Keratinocyte (primary cell): ENCODE measurements at regions not wholly inside any gene's neighbourhood (a gene's known extent, or its start where the extent isn't known, plus 50 kb on each side); places are given as distances from the start of the nearest gene placed in this dataset.

Experiments used
- DNase-seq: peaks from one replicate; pipeline ENCODE4 v3.0.0-alpha.2; 2011; ENCODE audit warnings: low read depth, missing footprints, low spot score
- FAIRE-seq: peaks from 2 replicates; lab custom pipeline; 2011; peaks lifted over from hg19 to GRCh38; lab: Jason Lieb, UNC
- H2AFZ ChIP-seq: 2 replicates; pipeline ENCODE4 v1.6.0; 2012; ENCODE audit warnings: low read length, control low read depth, inconsistent platforms; ENCODE audit not compliant: control insufficient read depth
- H3K27ac ChIP-seq: 2 replicates; pipeline ENCODE4 v1.5.1; 2011; ENCODE audit warnings: low read length; ENCODE audit not compliant: control insufficient read depth, insufficient read depth
- H3K27me3 ChIP-seq: 3 replicates; pipeline ENCODE4 v1.6.0; 2011; ENCODE audit warnings: low read length; ENCODE audit not compliant: control insufficient read depth, insufficient read depth; ENCODE audit errors: extremely low read depth
- H3K36me3 ChIP-seq, 2 experiments: 2 replicates in 1 of 2; 3 replicates in 1 of 2; pipeline ENCODE4 v1.5.1; 2011; ENCODE audit warnings: low read length in 2 of 2, mild to moderate bottlenecking in 1 of 2; ENCODE audit not compliant: control insufficient read depth in 2 of 2, insufficient read depth in 2 of 2; ENCODE audit errors: extremely low read depth in 1 of 2
- H3K4me1 ChIP-seq: 3 replicates; pipeline ENCODE4 v1.5.1; 2011; ENCODE audit warnings: low read length; ENCODE audit not compliant: control insufficient read depth, insufficient read depth; ENCODE audit errors: extremely low read depth
- H3K4me2 ChIP-seq: 3 replicates; pipeline ENCODE4 v1.6.0; 2011; ENCODE audit warnings: low read depth, low read length; ENCODE audit not compliant: control insufficient read depth, insufficient read depth; ENCODE audit errors: extremely low read depth
- H3K4me3 ChIP-seq, 3 experiments: fragments of 200-600 bp in 1 of 3; sonication (generic) in 1 of 3; 2 replicates in 2 of 3; 3 replicates in 1 of 3; pipeline ENCODE4 v1.5.1; 2011 to 2016; ENCODE audit warnings: low read length in 3 of 3, mild to moderate bottlenecking in 3 of 3, control low read depth in 2 of 3, inconsistent platforms in 1 of 3, low read depth in 1 of 3, mixed read lengths in 1 of 3, mixed run types in 1 of 3, moderate library complexity in 1 of 3; ENCODE audit not compliant: control insufficient read depth in 2 of 3, insufficient read depth in 2 of 3; ENCODE audit errors: extremely low read depth in 1 of 3
- H3K79me2 ChIP-seq: 2 replicates; pipeline ENCODE4 v1.6.0; 2012; ENCODE audit warnings: low read length; ENCODE audit not compliant: control insufficient read depth, insufficient read depth
- H3K9ac ChIP-seq: 3 replicates; pipeline ENCODE4 v1.6.0; 2011; ENCODE audit warnings: low read length; ENCODE audit not compliant: control insufficient read depth, insufficient read depth; ENCODE audit errors: extremely low read depth
- H3K9me1 ChIP-seq: 3 replicates; pipeline ENCODE4 v1.6.0; 2011; ENCODE audit warnings: low read length; ENCODE audit not compliant: control insufficient read depth, insufficient read depth; ENCODE audit errors: extremely low read depth
- H3K9me3 ChIP-seq: 2 replicates; pipeline ENCODE4 v1.5.1; 2012; ENCODE audit warnings: low read depth, low read length; ENCODE audit not compliant: control insufficient read depth
- H4K20me1 ChIP-seq: 3 replicates; pipeline ENCODE4 v1.6.0; 2011; ENCODE audit warnings: low read length; ENCODE audit not compliant: control insufficient read depth, insufficient read depth; ENCODE audit errors: extremely low read depth
- CTCF ChIP-seq, 3 experiments: IDR thresholded peaks in 1 of 3; conservative IDR thresholded peaks in 1 of 3; optimal IDR thresholded peaks in 1 of 3; 2 replicates in 2 of 3; 3 replicates in 1 of 3; pipeline versions ENCODE3 to v1.5.1; 2011; ENCODE audit warnings: low read length in 3 of 3, mild to moderate bottlenecking in 3 of 3, moderate library complexity in 2 of 3, control low read depth in 1 of 3, inconsistent platforms in 1 of 3; ENCODE audit not compliant: insufficient read depth in 2 of 3; ENCODE audit errors: extremely low read depth in 1 of 3
- EZH2 ChIP-seq: IDR thresholded peaks from one replicate; pipeline ENCODE4 v1.6.1; 2012; ENCODE audit warnings: inconsistent platforms, mild to moderate bottlenecking, low read length, moderate library complexity
- dilution Hi-C: fragments of 300-500 bp; cut with MboI; formaldehyde crosslinking; loops from one replicate; pipeline ENCODE4 v1.7.0; 2020; ENCODE audit warnings: low sequenced_read_pairs; ENCODE audit not compliant: extremely low pct_ligation_motif_present

DNA sequence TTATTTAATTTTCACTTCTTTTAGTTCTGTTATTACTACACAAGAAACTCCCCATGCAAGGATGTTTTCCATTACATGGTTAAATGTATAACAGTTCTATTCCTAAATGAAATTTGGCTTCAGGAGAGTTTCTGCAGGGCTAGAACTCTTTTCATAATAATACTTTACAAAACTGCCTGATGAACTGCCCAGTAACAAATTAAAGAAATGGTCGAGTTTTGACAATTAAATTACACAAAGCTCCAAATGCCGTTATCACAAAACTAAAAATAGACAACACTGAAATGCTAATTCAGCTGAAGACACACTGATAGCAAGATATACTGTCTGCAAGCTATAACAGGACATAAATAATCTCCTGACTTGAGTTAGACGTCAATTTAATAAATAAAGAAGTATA, 435.2 kb upstream of the CCDC54 start:
- H3K27me3 ChIP-seq = no peaks in the 10 kb centered on the region
- dilution Hi-C loops = no loop called here
- no peak overlapping the region for H3K4me2 ChIP-seq
- no peak overlapping the region for H2AFZ ChIP-seq
- no peaks in the 10 kb centered on the region for H3K9me1 ChIP-seq
- DNase-seq = no peak
- H3K79me2 ChIP-seq = no peaks in the 10 kb centered on the region
- H3K27ac ChIP-seq = no peak overlapping the region
- TF ChIP-seq EZH2 = no peak
- no peak for TF ChIP-seq CTCF (optimal IDR thresholded peaks at IDR 0.05 in 1 of 3, IDR thresholded peaks at IDR 0.05 in 1 of 3, conservative IDR thresholded peaks at IDR 0.05 in 1 of 3; ENCODE audit: extremely low read depth in 1 of 3, insufficient read depth in 2 of 3, low read length in 3 of 3)
- no peak overlapping the region for H3K9ac ChIP-seq
- FAIRE-seq = no peak
- H3K9me3 ChIP-seq = no peaks in the 10 kb centered on the region
- no peaks in the 10 kb centered on the region for H3K36me3 ChIP-seq
- no peaks in the 10 kb centered on the region for H3K4me1 ChIP-seq
- H4K20me1 ChIP-seq = no peaks in the 10 kb centered on the region
- H3K4me3 ChIP-seq = no peak overlapping the region

DNA sequence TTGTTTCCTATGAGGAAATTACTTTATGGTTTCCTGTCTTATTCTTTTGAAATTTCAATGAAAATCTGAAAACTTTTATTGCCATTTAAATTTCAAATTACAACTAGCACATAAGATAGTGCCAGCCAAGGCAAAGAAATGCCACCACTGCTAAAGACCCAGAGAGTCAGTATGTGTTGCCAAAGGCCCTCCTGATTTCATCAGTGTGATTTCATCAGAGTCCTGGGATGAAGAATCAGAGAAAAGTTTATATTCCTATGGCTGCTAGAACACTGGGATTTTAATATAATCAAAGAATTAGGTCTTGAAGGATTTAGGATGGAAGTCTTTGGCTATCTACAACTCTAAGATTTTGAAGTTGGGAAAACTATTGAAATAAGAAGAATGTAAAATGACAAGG, 434.2 kb upstream of the CCDC54 start:
- Histone ChIP-seq H3K4me1 (no peaks in the 10 kb centered on the region), H3K9me3 (no peaks in the 10 kb centered on the region), H3K27ac (no peak overlapping the region), H3K36me3 (no peaks in the 10 kb centered on the region), H3K27me3 (no peaks in the 10 kb centered on the region), H3K9ac (no peak overlapping the region), H3K9me1 (no peaks in the 10 kb centered on the region), H2AFZ (no peak overlapping the region), H3K4me3 (no peak overlapping the region), H3K79me2 (no peaks in the 10 kb centered on the region), H4K20me1 (no peaks in the 10 kb centered on the region), H3K4me2 (no peak overlapping the region)
- no peak for TF ChIP-seq EZH2
- no peak for TF ChIP-seq CTCF (optimal IDR thresholded peaks at IDR 0.05 in 1 of 3, IDR thresholded peaks at IDR 0.05 in 1 of 3, conservative IDR thresholded peaks at IDR 0.05 in 1 of 3; ENCODE audit: extremely low read depth in 1 of 3, insufficient read depth in 2 of 3, low read length in 3 of 3)
- dilution Hi-C loops = no loop called here
- DNase-seq = no peak
- no peak for FAIRE-seq
